ENCODE measurements at regions not wholly inside any gene's neighbourhood (a gene's known extent, or its start where the extent isn't known, plus 50 kb on each side); places are given as distances from the start of the nearest gene placed in this dataset.

DNA sequence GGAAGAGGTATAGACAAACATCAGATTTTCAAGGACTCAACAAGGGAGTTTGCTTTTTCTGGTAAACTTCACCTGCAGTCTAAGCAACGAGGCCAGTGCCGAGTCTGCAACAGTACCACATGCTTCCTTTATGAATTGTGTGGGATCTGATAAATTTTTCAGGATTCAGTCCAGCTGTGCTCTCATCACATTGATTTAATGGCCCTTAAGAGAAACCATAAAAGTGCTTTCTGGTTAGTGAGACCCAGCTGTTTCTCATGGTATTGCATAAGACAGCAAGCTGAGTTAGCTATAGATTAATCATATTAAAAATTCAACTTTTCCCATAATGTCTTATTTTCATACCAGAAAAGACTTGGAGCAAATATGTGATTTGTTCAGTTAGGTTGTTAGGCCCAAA, 291.4 kb downstream of the CENPW start:
- H3K4me3 ChIP-seq (ENCODE audit: low read depth, low read length): no peak overlapping the region
- DNase-seq (ENCODE audit: low read depth): no peak
- TF ChIP-seq, protein P1, sequence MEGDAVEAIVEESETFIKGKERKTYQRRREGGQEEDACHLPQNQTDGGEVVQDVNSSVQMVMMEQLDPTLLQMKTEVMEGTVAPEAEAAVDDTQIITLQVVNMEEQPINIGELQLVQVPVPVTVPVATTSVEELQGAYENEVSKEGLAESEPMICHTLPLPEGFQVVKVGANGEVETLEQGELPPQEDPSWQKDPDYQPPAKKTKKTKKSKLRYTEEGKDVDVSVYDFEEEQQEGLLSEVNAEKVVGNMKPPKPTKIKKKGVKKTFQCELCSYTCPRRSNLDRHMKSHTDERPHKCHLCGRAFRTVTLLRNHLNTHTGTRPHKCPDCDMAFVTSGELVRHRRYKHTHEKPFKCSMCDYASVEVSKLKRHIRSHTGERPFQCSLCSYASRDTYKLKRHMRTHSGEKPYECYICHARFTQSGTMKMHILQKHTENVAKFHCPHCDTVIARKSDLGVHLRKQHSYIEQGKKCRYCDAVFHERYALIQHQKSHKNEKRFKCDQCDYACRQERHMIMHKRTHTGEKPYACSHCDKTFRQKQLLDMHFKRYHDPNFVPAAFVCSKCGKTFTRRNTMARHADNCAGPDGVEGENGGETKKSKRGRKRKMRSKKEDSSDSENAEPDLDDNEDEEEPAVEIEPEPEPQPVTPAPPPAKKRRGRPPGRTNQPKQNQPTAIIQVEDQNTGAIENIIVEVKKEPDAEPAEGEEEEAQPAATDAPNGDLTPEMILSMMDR (conservative IDR thresholded peaks at IDR 0.05; ENCODE audit: low read depth, low read length): no peak

DNA sequence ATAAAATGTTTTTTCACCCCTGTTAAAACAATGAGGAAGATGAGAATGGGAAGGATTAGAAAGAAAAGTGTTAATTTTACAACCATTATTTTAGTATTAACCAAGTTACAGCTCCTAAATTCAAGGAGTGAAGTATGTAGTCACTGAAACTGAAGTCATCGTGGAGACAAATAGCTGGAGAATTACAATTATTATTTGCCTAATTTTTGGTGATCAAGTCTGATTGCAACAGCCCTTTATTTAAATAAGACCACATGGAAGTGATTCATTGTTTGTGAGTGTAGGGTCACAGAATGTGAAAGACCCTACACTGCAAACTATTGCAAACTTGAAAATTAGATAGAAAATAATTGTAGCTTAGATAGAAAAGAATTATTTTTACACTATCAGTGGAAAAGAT, 292.4 kb downstream of the CENPW start:
- no peak for DNase-seq (ENCODE audit: low read depth)
- TF ChIP-seq, protein P1 (conservative IDR thresholded peaks at IDR 0.05; ENCODE audit: low read depth, low read length): no peak
- H3K4me3 ChIP-seq (ENCODE audit: low read depth, low read length): no peak overlapping the region

DNA sequence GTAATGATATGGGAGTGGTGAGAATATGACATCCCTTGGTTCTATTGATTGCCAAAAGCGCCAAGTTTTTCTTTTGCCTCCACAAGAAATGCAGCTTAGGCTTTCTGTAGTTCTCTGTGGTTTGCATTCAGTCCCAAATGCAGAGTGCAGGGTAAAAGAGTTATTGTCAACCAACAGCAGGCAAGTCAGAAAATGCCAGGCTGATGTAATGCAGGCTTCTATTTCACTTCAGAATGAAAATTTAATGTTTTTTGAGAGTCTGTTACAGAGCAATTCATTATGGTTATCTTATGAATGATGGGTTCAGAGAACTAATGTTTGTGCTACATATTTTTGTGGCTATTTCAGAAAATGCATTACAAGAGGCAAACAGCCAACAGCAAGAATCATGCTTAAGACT, 293.5 kb downstream of the CENPW start:
- TF ChIP-seq, protein P1 (conservative IDR thresholded peaks at IDR 0.05; ENCODE audit: low read depth, low read length): no peak
- H3K4me3 ChIP-seq (ENCODE audit: low read depth, low read length): no peak overlapping the region
- DNase-seq (ENCODE audit: low read depth): no peak

DNA sequence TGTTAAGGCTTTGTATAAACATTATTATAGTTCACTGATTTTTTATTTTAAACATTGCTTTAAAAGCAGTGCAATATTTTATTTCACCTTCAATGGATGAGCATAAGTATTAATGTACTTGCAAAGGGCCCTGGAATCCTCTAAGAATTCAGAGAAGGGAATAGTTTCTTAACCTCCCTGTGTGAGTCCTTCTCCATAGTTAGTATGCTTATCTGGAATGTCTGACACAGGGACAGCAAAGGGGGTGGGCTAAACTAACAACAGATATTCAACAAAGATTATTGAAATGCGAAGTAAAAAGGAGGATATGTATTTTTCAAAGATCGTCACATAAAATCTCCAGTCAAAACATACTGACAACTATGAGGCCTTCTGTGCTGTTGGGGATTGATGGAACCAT, 300.4 kb downstream of the CENPW start:
- no peak for DNase-seq (ENCODE audit: low read depth)
- no peak overlapping the region for H3K4me3 ChIP-seq (ENCODE audit: low read depth, low read length)
- TF ChIP-seq, protein P1 (conservative IDR thresholded peaks at IDR 0.05; ENCODE audit: low read depth, low read length): no peak

DNA sequence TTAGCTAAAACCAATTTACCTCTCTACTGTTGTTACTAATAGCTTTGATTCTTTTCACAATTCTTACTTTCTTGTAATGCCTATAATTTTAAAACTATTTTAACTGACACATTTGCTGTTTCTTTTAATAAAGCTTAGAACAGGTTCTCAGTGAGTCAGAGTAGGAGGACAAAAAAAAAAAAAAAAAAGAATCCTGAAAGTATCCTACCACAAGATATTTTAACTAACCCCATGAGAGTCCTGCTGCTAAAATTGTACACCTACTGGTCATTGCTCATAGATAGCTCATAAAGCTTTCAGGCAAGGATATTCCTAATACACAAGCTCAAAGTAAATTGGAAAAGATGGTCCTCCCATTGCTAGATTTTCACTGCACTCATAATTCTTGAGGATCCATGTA, 301.0 kb downstream of the CENPW start:
- TF ChIP-seq, protein P1 (conservative IDR thresholded peaks at IDR 0.05; ENCODE audit: low read depth, low read length): no peak
- H3K4me3 ChIP-seq (ENCODE audit: low read depth, low read length): no peak overlapping the region
- DNase-seq (ENCODE audit: low read depth): no peak

DNA sequence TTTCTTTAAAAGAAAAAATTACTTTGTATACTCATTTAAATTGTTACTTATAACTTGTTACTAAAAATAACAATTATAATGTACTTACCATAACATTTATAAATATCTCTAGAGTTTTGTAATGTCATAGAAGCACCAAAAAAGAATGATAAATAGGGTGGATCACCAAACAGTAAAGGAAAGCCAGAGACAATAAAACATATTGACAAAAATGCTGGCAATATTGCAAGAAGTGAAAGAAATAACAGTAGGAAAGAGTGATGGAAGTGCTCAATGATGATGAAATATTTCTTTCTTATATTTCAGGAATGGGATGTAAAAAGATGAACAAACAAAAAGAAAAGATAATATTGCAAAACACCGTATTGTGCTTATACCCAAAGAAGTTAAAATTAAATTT, 301.7 kb downstream of the CENPW start:
- H3K4me3 ChIP-seq (ENCODE audit: low read depth, low read length): no peak overlapping the region
- TF ChIP-seq, protein P1 (conservative IDR thresholded peaks at IDR 0.05; ENCODE audit: low read depth, low read length): no peak

DNA sequence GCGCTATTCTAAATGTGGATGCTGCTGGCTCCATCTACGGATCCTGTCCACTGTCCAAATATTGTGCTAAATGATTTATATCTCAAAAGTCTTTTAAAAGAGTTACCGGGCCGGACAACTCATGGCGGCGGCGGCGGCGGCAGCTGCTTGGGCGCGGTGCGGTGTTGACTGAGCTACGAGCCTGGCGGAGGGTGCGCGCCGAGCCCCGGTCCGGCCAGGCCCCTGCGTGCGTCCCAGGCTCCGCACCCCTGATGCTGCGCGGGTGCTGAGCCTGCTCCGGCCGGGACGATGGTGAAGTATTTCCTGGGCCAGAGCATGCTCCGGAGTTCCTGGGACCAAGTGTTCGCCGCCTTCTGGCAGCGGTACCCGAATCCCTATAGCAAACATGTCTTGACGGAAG, 303.4 kb downstream of the CENPW start:
- TF ChIP-seq, protein P1 (conservative IDR thresholded peaks at IDR 0.05; ENCODE audit: low read depth, low read length): no peak
- no peak for DNase-seq (ENCODE audit: low read depth)

More for the DNA sequence above, 301.7 kb downstream of the CENPW start:
- DNase-seq (ENCODE audit: low read depth): no peak

More for the DNA sequence above, 303.4 kb downstream of the CENPW start:
- H3K4me3 ChIP-seq (ENCODE audit: low read depth, low read length): no peak overlapping the region

Measured in choroid plexus epithelial cell (primary cell).